NCI-H345 treated with DMSO at 0.1 percent for 48 hours (cell line): ENCODE measurements at regions not wholly inside any gene's neighbourhood (a gene's known extent, or its start where the extent isn't known, plus 50 kb on each side); places are given as distances from the start of the nearest gene placed in this dataset.
"Not testable (repeated sequence)": the region's sequence is repeated elsewhere in the genome, so short reads cannot be mapped to it uniquely, and the experiment has no call there.

Experiments used
- DNase-seq: peaks from one replicate; lab custom pipeline; 2025; ENCODE audit not compliant: unreplicated experiment; lab: John Stamatoyannopoulos, UW

GRCh38 chr4:91653067-91653466 lies 650.7 kb upstream of the GRID2 start:
- no peak for DNase-seq

- no peak for DNase-seq
Measured at GRCh38 chr4:91681091-91681490, 622.7 kb upstream of the GRID2 start.

DNA sequence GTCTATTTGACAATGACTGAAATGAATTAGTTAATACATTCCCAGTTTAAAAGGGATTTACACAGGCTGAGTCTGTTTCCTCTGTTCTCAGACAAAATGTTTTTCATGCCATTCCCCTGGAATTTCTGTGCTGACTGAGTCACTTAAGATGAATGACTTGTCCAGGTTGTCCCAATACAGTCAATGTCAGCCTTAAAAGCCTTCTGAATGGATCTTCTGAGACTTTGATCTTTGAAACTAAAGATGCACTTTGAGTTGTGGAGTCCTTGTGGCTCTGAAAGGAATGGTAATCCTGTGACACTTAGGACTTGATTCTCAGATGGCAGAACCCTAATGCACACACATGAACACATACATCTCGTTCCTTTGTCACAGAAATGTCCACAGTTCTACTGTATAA lies 622.2 kb upstream of the GRID2 start:
- no peak for DNase-seq

GRCh38 chr4:91684955-91685354 lies 618.8 kb upstream of the GRID2 start:
- no peak for DNase-seq

DNA sequence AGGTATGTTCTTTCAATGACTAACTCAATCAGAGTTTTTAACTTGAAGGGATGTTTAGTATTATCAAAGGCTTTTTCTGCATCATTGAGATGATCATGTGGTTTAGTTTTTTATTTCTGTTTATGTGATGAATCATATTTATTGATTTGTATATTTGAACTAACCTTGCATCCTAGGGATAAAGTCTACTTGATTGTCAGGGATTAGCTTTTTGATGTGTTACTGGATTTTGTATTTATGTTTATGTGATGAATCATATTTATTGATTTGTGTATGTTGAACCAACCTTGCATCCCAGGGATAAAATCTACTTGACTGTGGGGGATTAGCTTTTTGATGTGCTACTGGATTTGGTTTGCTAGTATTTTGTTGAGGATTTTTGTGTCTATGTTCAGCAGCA lies 615.4 kb upstream of the GRID2 start:
- no peak for DNase-seq

DNA sequence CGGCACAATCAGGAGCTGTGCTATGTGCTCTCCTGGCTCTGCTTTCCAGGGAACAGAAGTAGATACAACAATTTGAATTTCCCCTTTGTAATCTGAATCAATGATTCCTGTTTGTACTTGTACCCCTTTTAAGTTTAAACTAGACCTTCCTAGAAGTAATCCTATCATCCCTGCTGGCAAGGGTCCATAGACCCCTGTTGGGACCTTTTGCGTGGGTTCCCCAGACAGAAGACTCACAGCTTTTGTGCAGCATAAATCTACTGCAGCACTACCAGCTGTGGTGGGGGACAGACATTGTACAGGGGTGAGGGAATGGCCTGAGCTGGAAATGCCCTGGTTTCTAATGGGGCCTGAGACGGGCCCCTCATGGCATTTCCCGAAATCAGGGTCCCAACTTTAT lies 604.1 kb upstream of the GRID2 start:
- not testable (repeated sequence) for DNase-seq

- no peak for DNase-seq
Measured at GRCh38 chr4:91729851-91730250, 573.9 kb upstream of the GRID2 start.

GRCh38 chr4:91734682-91735081 lies 569.1 kb upstream of the GRID2 start:
- no peak for DNase-seq

DNA sequence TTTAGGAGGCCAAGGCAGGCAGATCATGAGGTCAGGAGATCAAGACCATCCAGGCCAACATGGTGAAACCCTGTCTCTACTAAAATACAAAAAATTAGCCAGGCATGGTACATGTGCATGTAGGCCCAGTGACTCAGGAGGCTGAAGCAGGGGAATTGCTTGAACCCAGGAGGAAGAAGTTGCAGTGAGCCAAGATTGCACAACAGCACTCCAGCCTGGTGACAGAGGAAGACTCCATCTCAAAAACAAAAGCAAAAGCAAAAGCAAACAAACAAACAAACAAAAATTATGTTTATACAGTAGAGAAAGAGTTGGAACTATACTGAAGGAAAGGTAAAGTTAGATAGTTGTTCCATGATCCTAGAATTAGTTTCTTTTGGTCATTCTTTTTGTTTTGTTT lies 564.9 kb upstream of the GRID2 start:
- DNase-seq = not testable (repeated sequence)

- no peak for DNase-seq
Measured at GRCh38 chr4:91746551-91746950, 557.2 kb upstream of the GRID2 start.

- DNase-seq = no peak
Measured at GRCh38 chr4:91751961-91752360, 551.8 kb upstream of the GRID2 start.

- no peak for DNase-seq
Measured at GRCh38 chr4:91754716-91755115, 549.0 kb upstream of the GRID2 start.

GRCh38 chr4:91758487-91758886 lies 545.3 kb upstream of the GRID2 start:
- no peak for DNase-seq

DNA sequence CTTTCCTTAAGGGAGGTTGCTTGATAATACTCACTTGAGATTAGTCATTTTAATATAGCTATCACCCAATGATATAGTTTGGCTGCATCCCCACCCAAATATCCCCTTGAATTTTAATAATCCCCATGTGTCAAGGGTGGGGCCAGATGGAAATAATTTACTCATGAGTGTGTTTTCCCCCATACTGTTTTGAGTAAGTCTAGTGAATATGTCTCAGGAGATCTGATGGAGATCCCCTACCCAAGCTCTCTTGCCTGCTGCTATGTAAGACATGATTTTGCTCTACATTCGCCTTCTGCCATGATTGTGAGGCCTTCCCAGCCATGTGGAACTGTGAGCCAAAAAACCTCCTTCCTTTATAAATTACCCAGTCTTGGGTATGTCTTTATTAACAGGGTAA lies 539.7 kb upstream of the GRID2 start:
- DNase-seq = no peak

DNA sequence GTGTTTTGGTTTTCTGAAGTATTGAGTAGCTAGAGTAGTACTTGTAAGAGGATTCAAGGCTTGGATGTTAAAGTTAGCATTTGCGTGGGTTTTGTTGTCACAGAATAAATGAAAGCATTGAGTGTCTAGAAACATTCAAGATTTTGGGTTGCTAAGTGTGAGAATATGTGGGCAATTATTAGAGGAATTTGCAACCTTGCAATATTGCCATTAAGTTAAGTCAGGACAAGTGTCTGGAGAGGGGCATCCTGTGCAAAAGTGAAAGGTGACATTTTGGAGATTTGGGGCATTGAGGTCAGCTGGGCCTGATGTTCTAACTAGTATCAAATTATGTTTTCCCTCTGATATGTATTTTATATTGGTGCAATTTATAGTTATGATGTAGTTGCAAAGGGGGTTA lies 533.9 kb upstream of the GRID2 start:
- DNase-seq = no peak

DNA sequence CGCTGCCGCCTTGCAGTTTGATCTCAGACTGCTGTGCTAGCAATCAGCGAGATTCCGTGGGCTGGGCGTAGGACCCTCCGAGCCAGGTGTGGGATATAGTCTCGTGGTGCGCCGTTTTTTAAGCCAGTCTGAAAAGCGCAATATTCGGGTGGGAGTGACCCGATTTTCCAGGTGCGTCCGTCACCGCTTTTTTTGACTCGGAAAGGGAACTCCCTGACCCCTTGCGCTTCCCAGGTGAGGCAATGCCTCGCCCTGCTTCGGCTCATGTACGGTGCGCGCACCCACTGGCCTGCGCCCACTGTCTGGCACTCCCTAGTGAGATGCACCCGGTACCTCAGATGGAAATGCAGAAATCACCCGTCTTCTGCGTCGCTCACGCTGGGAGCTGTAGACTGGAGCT lies 512.1 kb upstream of the GRID2 start:
- DNase-seq = not testable (repeated sequence)

GRCh38 chr4:91795947-91796346 lies 507.8 kb upstream of the GRID2 start:
- no peak for DNase-seq

DNA sequence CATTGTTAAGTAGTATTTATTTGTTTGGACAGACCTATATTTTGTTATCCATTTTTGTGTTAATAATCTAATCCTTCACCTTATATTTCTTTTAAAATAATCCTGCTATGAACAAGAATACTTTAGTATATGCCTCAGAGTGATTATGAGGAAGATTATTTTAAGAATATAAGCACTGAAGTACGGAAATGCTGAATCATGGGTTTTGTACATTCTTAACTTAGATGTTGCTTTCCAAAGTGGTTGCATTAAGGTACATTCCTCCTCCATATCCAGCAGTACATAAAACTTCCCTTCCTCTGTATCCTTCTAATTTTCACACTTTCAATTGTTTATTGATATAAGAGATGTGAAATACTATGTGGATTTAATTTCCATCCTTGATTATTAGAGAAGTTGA lies 491.4 kb upstream of the GRID2 start:
- DNase-seq = no peak

- no peak for DNase-seq
Measured at GRCh38 chr4:91824773-91825172, 479.0 kb upstream of the GRID2 start.

DNA sequence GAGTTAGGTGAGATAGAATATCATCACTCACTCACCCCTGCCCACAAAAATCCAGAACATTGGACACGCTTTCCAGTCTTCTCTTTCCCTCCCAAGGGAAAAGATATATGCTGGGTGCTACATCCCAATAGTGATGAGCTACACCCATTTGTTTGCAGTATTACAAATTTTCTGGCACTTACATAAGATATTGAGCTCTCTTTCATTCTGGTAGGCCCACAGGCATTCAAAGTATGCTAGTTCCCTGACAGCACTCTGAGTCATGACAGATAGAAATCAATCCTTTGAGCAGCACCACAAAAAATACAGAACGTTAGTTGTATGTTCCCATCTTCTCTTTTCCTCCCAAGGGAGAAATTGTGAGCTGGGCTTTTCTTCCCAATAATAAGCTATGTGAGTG lies 477.6 kb upstream of the GRID2 start:
- DNase-seq = no peak

GRCh38 chr4:91827914-91828313 lies 475.9 kb upstream of the GRID2 start:
- no peak for DNase-seq

DNA sequence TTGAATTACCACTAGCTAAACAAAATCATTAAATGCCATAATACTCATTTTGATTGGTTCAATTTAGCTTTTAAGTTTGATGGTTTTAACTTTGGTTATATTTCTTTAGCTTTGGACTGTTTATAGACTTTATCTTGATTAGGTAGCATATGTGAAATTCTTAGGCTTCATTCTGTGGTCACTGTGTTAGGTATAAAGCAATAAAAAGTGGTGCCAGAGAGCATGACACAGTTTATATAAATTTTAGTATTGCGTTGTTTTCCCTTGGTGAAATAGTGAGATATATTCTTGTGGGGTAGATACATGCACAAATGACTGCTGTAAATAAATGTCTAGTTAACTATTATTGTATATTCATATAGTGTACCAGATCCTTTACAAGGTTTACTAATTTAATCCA lies 474.2 kb upstream of the GRID2 start:
- no peak for DNase-seq

GRCh38 chr4:91830681-91831395 lies 472.9 kb upstream of the GRID2 start:
- no peak for DNase-seq
